ENCODE measurements at regions not wholly inside any gene's neighbourhood (a gene's known extent, or its start where the extent isn't known, plus 50 kb on each side); places are given as distances from the start of the nearest gene placed in this dataset.
"Not testable (repeated sequence)": the region's sequence is repeated elsewhere in the genome, so short reads cannot be mapped to it uniquely, and the experiment has no call there.

DNA sequence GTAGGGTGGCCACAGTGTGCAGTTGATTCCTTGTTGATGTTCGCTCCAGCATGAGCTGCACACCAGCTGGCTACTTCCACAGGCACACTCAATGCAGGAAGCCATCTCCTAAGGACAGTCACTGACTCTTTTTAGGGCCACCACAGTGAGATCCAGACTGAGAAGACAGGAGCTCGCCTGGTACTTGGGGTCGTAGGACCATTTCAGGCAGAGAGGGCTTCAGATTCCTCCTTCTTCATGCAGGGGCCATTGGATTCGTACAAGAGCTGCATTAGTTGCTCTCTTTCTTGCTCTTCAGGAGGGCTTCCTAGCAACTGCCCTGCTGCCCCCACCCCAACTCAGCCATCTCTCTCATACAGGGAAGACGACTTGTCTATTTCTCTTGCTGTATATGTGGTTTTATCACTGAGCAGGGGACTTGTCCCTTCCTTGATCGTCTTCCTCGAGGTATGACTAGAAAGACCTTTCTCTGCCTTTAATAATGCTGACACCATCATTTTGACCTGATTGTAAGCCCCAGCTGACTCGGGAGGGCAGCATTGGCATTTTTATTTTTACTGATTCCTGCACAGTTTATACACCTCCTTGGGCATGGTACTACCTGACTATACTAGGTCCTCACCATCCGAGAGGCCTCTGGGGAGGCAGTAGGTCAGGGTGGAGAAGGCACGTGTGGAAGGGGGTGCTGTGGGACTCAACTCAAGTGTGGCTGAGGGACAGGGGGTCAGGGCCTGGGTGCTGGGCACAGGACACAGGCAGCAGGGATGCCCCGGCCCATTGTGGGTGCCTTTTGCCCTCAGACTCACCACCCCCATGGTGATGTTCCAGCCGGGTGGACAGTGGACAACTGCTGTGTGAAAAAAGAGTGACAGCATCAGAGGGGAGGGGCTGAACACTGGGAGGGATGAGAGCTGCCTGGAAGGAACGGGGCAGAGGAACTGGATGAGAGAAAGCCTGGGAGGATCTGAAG lies 136.7 kb upstream of the ZNF746 start:
- DNase-seq: no peak

GRCh38 chr7:149628361-149629149 lies 130.9 kb upstream of the ZNF746 start:
- not testable (repeated sequence) for DNase-seq

DNA sequence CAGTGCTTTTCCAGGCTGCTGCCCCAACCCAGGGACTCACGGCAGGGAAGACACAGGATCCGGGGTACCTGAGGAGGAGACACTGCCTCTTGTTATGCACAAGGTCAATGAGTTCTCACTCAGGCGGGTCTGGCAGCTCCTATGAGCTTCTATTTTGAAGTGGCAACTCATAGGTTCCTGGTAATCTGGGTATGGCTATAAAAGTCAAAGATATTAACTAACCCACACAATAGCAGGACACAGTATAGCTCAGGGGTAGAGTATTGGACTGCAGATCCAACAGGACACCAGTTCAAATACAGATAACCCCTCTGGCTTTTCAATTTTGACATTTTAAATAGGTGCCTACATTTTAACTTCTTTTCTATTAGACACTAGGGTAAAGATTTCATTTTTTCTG lies 130.3 kb upstream of the ZNF746 start:
- no peak for DNase-seq

DNA sequence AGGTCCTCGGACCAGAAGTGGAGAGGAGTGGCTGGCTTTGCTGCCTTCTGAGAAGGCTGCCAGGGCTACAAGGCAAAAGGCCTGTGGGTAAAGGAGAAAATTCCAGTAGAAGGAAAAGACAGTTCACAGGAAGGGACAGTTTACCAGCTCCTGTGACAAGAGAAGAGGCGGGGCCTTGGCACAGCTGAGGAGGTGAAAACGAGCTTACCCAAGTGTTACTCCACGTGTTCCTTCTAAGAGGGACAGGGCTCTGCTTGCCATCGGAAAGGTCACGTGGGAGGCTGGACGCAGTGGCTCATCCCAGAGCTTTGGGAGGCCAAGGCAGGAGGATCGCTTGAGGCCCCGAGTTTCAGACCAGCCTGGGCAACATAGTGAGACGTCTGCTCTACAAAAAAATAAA lies 129.4 kb upstream of the ZNF746 start:
- DNase-seq: no peak

GRCh38 chr7:149625947-149626392 lies 128.4 kb upstream of the ZNF746 start:
- DNase-seq: no peak

DNA sequence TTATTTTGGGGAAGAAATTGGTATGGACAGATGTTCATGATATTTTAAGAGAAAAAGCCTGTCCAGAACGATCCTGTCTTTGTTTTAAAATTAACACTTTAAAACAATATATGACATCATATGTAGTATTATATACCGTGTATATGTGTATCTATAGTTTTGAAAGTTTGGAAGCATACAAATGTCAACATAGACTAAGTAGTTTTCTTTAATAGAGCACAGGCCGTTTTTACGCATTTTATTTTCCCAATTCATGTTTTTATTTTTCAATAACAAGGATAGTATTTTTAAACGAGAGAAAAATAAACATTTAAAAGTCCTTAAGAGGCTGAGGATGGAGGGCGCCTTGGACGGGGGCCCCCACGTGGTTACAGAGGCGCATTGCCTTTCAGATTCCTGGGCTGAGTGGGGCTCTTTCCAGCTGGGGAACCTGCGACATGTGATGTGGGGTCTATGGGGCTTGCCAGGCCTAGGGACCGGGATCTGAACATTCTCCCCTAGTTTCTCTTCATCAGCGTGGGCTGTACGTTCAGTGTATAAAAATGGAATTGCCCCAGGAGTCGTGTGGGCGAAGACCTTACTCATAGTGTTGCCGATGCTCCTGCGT lies 127.8 kb upstream of the ZNF746 start:
- peak; percentile 49 for DNase-seq

GRCh38 chr7:149624419-149625339 lies 127.1 kb upstream of the ZNF746 start:
- DNase-seq: peak; percentile 94

DNA sequence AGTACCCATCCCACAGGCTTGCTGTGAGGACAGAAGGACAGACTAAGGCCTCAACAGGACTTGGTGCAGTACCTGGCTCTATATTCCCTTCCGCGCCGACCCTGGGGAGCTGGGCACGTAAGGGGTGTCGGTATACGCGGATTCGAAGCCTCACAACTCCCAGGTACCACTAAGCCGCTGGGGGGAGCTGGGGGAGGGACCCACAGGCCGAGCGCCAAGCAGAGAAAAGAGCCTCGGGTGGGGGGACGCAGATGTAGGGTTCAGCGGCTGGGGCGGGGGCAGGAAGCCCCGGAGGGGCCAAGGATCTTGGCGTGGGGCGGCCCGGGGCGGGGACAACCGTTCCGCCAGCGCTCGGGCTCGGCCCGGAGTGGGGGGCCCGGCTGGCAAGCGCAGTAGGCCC lies 126.4 kb upstream of the ZNF746 start:
- DNase-seq: peak; percentile 21

- DNase-seq: not testable (repeated sequence)
These were observed 125.8 kb upstream of the ZNF746 start for GRCh38 chr7:149623262-149623997.

GRCh38 chr7:149622444-149623210 lies 125.0 kb upstream of the ZNF746 start:
- DNase-seq: no peak

DNA sequence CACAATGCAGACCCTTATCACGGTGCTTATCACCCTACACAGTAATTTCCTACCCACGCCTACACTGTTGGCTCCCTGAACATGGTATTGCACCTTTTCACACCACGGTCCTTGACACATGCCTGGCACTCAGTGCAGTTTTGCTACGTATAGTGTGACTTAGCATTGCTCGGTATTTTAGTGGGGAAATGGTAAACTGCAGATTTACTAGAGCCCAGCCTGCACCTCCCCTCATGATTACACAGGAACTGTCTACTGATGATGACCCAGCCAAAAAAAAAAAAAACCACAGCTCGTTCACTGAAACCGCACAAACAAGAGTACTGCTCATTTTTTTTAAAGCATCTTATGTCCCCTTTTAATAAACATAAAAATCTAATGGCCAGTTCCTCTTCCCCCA lies 124.2 kb upstream of the ZNF746 start:
- DNase-seq: peak; percentile 11

- DNase-seq: peak; percentile 26
These were observed 123.4 kb upstream of the ZNF746 start for GRCh38 chr7:149620961-149621360.

DNA sequence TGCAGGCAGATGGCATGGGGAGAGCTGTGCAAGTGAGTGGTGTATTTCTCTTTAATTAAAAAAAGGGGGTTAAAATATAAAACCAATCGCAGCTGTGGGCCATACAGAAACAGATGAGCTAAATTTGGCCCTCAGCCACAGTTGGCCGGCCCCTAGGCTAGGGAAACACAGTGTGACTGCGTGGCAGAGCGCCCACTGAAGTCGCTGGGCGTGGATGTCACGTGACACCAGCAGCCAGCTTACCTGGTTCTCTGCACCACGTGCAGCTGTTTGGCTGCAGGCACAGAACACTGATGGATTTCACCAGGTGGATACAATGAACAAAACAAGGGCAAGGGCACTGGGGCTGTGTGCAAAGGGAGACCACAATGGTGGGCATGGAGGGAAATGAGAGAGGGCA lies 119.3 kb upstream of the ZNF746 start:
- DNase-seq: no peak

- no peak for DNase-seq
These were observed 118.2 kb upstream of the ZNF746 start for GRCh38 chr7:149615690-149616270.

GRCh38 chr7:149610441-149611011 lies 112.9 kb upstream of the ZNF746 start:
- DNase-seq: no peak

DNA sequence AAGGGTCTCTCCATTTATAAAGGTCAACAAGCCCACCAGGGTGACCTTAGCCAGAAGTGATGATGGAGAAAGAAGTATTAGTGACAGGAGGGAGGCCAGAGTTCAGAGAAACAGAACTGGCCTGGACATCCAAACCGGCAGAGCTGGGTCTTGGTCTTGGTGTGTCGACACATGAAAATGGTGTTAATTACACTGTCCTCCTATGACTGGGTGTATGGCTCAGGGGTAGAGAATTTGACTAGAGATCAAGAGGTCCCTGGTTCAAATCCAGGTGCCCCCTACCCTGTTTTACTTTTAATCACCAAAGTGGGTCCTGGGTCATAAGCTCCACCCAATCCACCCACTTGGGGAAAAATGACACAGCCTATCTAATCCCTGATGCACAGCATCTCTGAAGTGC lies 110.6 kb upstream of the ZNF746 start:
- DNase-seq: no peak

DNA sequence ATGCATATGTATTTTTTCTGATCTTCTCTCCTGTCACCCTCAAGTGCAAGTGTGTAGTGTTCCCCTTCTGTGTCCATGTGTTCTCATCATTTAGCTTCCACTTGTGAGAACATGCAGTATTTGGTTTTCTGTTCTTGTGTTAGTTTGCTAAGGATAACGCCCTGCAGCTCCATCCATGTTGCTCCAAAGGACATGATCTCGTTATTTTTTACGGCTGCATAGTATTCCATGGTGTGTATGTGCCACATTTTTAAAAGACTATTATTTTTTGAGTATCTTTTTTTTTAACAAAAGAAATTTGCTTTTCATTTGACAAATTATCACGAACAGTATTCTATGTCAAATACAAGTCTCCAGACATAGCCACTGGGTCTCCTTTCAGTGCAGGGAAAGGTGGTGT lies 110.1 kb upstream of the ZNF746 start:
- DNase-seq: no peak

DNA sequence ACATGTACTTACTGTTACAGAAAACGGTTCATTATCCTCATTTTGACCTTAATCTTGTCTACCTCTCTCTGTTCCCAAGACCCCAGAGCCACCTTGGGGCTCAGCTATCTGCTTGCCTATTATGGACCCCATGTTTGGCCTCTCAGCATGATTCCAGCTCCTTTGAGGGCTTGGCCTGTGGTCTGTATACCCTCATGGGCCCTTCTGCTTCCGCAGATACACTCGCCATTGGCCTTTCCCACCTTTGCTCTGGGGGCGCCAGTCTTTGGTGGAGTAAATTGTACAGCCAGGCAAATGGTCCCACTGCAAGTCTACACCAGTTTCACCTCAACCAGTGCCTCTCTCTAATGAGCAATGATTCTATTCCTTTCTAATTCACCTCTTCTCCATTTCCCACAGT lies 109.2 kb upstream of the ZNF746 start:
- DNase-seq: no peak

GRCh38 chr7:149605696-149606095 lies 108.1 kb upstream of the ZNF746 start:
- DNase-seq: no peak

DNA sequence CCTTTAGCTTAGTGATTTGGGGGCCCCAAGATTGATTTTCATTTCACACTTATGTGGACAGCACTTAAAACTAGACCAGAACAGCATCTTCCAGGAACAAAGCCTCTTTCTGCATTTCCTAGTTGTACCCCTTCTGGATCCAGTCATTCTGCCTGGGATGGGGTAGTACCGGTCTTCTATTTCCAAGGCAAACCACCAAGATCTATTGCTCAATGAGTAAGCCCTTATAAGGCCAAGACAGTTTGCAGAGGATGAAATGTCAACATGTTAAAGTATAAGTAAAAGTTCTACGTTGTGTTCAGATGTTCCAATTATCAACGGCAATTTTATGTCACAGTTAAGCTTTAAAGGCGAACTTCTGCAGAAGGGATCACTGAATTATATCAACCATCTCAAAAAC lies 106.9 kb upstream of the ZNF746 start:
- DNase-seq: no peak
